ENCODE measurements at regions not wholly inside any gene's neighbourhood (a gene's known extent, or its start where the extent isn't known, plus 50 kb on each side); places are given as distances from the start of the nearest gene placed in this dataset.

GRCh38 chr12:97024393-97024792 lies 117.3 kb downstream of the NEDD1 start:
- Mint-ChIP-seq H3K4me1 (no peaks in the 10 kb centered on the region), H3K9me3 (peaks cover 0 to 3% (median 0%) of the 10 kb centered on the region in 7 donors), H3K4me3 (no peak overlapping the region), H3K27ac (no peak overlapping the region), H3K27me3 (ENCODE audit: low read depth in 3 of 3) (no peaks in the 10 kb centered on the region), H3K36me3 (no peaks in the 10 kb centered on the region)
- H3K4me3 ChIP-seq (replicated peaks in 1 of 3; ENCODE audit: low read depth in 2 of 3, low read length in 3 of 3), result no peak overlapping the region
- H3K4me1 ChIP-seq (ENCODE audit: control insufficient read depth in 1 of 2, insufficient read depth in 2 of 2, low read length in 2 of 2), result no peaks in the 10 kb centered on the region
- WGBS (ENCODE audit: insufficient coverage), result 60% methylated on average over 1 of the region's 2 CpGs
- DNase-seq, result no peak
- H3K9me3 ChIP-seq (replicated peaks in 1 of 2; ENCODE audit: control insufficient read depth in 1 of 2, insufficient read depth in 1 of 2, low read length in 2 of 2), result no peaks in the 10 kb centered on the region
- intact Hi-C loops (cut with micrococcal nuclease), result no loop called here
- no peak for TF ChIP-seq CTCF (IDR thresholded peaks at IDR 0.05)
- no peaks in the 10 kb centered on the region for H4K20me1 ChIP-seq (ENCODE audit: insufficient read depth, low read length)
- H3K27me3 ChIP-seq (ENCODE audit: control insufficient read depth in 2 of 2, insufficient read depth in 2 of 2, low read length in 2 of 2), result no peaks in the 10 kb centered on the region
- H3K4me2 ChIP-seq (replicated peaks; ENCODE audit: extremely low read depth, low read length, poor library complexity, severe bottlenecking), result no peak overlapping the region
- no peak overlapping the region for H3K9ac ChIP-seq (ENCODE audit: insufficient read depth, low read length, poor library complexity, severe bottlenecking)
- H3K36me3 ChIP-seq (replicated peaks in 1 of 2; ENCODE audit: control insufficient read depth in 1 of 2, insufficient read depth in 2 of 2, low read length in 2 of 2), result no peaks in the 10 kb centered on the region
- no peak overlapping the region for H2AFZ ChIP-seq (ENCODE audit: insufficient read depth, low read depth, low read length, poor library complexity, severe bottlenecking)
- no peak overlapping the region for H3K27ac ChIP-seq (ENCODE audit: low read depth in 1 of 2, low read length in 2 of 2)
- H3K79me2 ChIP-seq (ENCODE audit: insufficient read depth, low read length), result no peaks in the 10 kb centered on the region

GRCh38 chr12:97026901-97027300 lies 119.8 kb downstream of the NEDD1 start:
- no peaks in the 10 kb centered on the region for H3K79me2 ChIP-seq (ENCODE audit: insufficient read depth, low read length)
- no peak for DNase-seq
- H3K4me1 ChIP-seq (ENCODE audit: control insufficient read depth in 1 of 2, insufficient read depth in 2 of 2, low read length in 2 of 2), result no peaks in the 10 kb centered on the region
- H3K27me3 ChIP-seq (ENCODE audit: control insufficient read depth in 2 of 2, insufficient read depth in 2 of 2, low read length in 2 of 2), result no peaks in the 10 kb centered on the region
- no peaks in the 10 kb centered on the region for H3K9me3 ChIP-seq (replicated peaks in 1 of 2; ENCODE audit: control insufficient read depth in 1 of 2, insufficient read depth in 1 of 2, low read length in 2 of 2)
- no peak overlapping the region for H3K9ac ChIP-seq (ENCODE audit: insufficient read depth, low read length, poor library complexity, severe bottlenecking)
- no peak overlapping the region for H3K27ac ChIP-seq (ENCODE audit: low read depth in 1 of 2, low read length in 2 of 2)
- Mint-ChIP-seq H3K4me3 (no peak overlapping the region), H3K27ac (no peak overlapping the region), H3K9me3 (peaks cover 0 to 3% (median 2%) of the 10 kb centered on the region in 7 donors), H3K4me1 (no peaks in the 10 kb centered on the region), H3K27me3 (ENCODE audit: low read depth in 3 of 3) (no peaks in the 10 kb centered on the region), H3K36me3 (no peaks in the 10 kb centered on the region)
- H3K4me3 ChIP-seq (replicated peaks in 1 of 3; ENCODE audit: low read depth in 2 of 3, low read length in 3 of 3), result no peak overlapping the region
- no peaks in the 10 kb centered on the region for H4K20me1 ChIP-seq (ENCODE audit: insufficient read depth, low read length)
- intact Hi-C loops (cut with micrococcal nuclease), result no loop called here
- H3K36me3 ChIP-seq (replicated peaks in 1 of 2; ENCODE audit: control insufficient read depth in 1 of 2, insufficient read depth in 2 of 2, low read length in 2 of 2), result no peaks in the 10 kb centered on the region
- no CpG with 5 or more reads among the region's 2 CpGs for WGBS (ENCODE audit: insufficient coverage)
- TF ChIP-seq CTCF (IDR thresholded peaks at IDR 0.05), result no peak
- no peak overlapping the region for H2AFZ ChIP-seq (ENCODE audit: insufficient read depth, low read depth, low read length, poor library complexity, severe bottlenecking)
- no peak overlapping the region for H3K4me2 ChIP-seq (replicated peaks; ENCODE audit: extremely low read depth, low read length, poor library complexity, severe bottlenecking)
